CD4-positive, CD25-positive, alpha-beta regulatory T cell (primary cell): ENCODE measurements at regions not wholly inside any gene's neighbourhood (a gene's known extent, or its start where the extent isn't known, plus 50 kb on each side); places are given as distances from the start of the nearest gene placed in this dataset.

Source experiments
- ATAC-seq, 2 donors: fragments of 150-1000 bp; cut with Tn5 transposase; one replicate each; pipeline ENCODE4 v1.10.0; 2021; ENCODE audit warnings: low read depth in 2 of 2, moderate number of reproducible peaks in 2 of 2, moderate library complexity in 1 of 2
- DNase-seq, 3 donors: peaks; one replicate each; pipeline versions ENCODE4 v3.0.0 to v3.0.0-alpha.2; 2012 to 2022; ENCODE audit warnings: mixed read lengths in 1 of 3
- H3K27ac ChIP-seq: one replicate; pipeline ENCODE4 v1.7.0; 2013; ENCODE audit warnings: mild to moderate bottlenecking, low read length; ENCODE audit not compliant: insufficient read depth, poor library complexity, severe bottlenecking
- H3K27me3 ChIP-seq: one replicate; pipeline ENCODE4 v1.7.0; 2013; ENCODE audit warnings: low read length; ENCODE audit not compliant: control insufficient read depth, insufficient read depth
- H3K36me3 ChIP-seq: one replicate; pipeline ENCODE4 v1.7.0; 2013; ENCODE audit warnings: mild to moderate bottlenecking, low read length, moderate library complexity; ENCODE audit not compliant: control insufficient read depth, insufficient read depth
- H3K4me1 ChIP-seq: 2 replicates; pipeline ENCODE4 v1.7.0; 2013; ENCODE audit warnings: mild to moderate bottlenecking, low read length; ENCODE audit not compliant: insufficient read depth, control insufficient read depth, poor library complexity, severe bottlenecking
- H3K4me3 ChIP-seq: one replicate; pipeline ENCODE4 v1.7.0; 2013; ENCODE audit warnings: low read depth, mild to moderate bottlenecking, low read length, moderate library complexity
- H3K9me3 ChIP-seq, 2 experiments: 1 replicate in 1 of 2; 2 replicates in 1 of 2; pipeline ENCODE4 v1.7.0; 2013; ENCODE audit warnings: low read length in 2 of 2, mild to moderate bottlenecking in 1 of 2, moderate library complexity in 1 of 2; ENCODE audit not compliant: control insufficient read depth in 2 of 2
- H3K27ac Mint-ChIP-seq, 3 donors: one replicate each; pipeline ENCODE4 v1.8.0; 2020 to 2022; ENCODE audit warnings: mild to moderate bottlenecking in 3 of 3, mixed read lengths in 3 of 3, moderate library complexity in 2 of 3
- H3K27me3 Mint-ChIP-seq: one replicate; pipeline ENCODE4 v1.8.0; 2022; ENCODE audit warnings: mild to moderate bottlenecking, mixed read lengths
- H3K36me3 Mint-ChIP-seq: one replicate; pipeline ENCODE4 v1.8.0; 2020; ENCODE audit warnings: mixed read lengths
- H3K4me1 Mint-ChIP-seq, 4 donors: one replicate each; pipeline ENCODE4 v1.8.0; 2020 to 2022; ENCODE audit warnings: mixed read lengths in 4 of 4, mild to moderate bottlenecking in 1 of 4
- H3K4me3 Mint-ChIP-seq, 4 donors: one replicate each; pipeline ENCODE4 v1.8.0; 2020 to 2022; ENCODE audit warnings: mild to moderate bottlenecking in 4 of 4, mixed read lengths in 4 of 4, moderate library complexity in 3 of 4
- H3K9me3 Mint-ChIP-seq, 7 donors: one replicate each; pipeline ENCODE4 v1.8.0; 2020 to 2022; ENCODE audit warnings: mixed read lengths in 7 of 7, mild to moderate bottlenecking in 3 of 7, moderate library complexity in 2 of 7

GRCh38 chr3:27779176-27779575, 57.1 kb upstream of the EOMES start:
- Histone ChIP-seq H3K27ac (no peak overlapping the region), H3K36me3 (no peaks in the 10 kb centered on the region), H3K4me1 (no peaks in the 10 kb centered on the region), H3K4me3 (no peak overlapping the region), H3K27me3 (peaks cover 3% of the 10 kb centered on the region), H3K9me3 (no peaks in the 10 kb centered on the region)
- DNase-seq (no peak), ATAC-seq (no peak)
- Mint-ChIP-seq H3K9me3 (no peaks in the 10 kb centered on the region), H3K27ac (no peak overlapping the region), H3K4me1 (no peaks in the 10 kb centered on the region), H3K27me3 (peaks cover 4% of the 10 kb centered on the region), H3K4me3 (no peak overlapping the region), H3K36me3 (no peaks in the 10 kb centered on the region)

- H3K4me3 ChIP-seq, result no peak overlapping the region
- Mint-ChIP-seq H3K27ac (no peak overlapping the region), H3K4me1 (no peaks in the 10 kb centered on the region), H3K36me3 (no peaks in the 10 kb centered on the region), H3K27me3 (peaks cover 8% of the 10 kb centered on the region), H3K4me3 (no peak overlapping the region), H3K9me3 (peaks cover 0 to 2% (median 0%) of the 10 kb centered on the region in 7 donors)
- H3K9me3 ChIP-seq, result no peaks in the 10 kb centered on the region
- H3K36me3 ChIP-seq, result no peaks in the 10 kb centered on the region
- H3K27me3 ChIP-seq, result peaks cover 1% of the 10 kb centered on the region
- DNase-seq (no peak), ATAC-seq (no peak)
- no peak overlapping the region for H3K27ac ChIP-seq
- no peaks in the 10 kb centered on the region for H3K4me1 ChIP-seq
Observed at GRCh38 chr3:27789420-27789819, 67.3 kb upstream of the EOMES start.

GRCh38 chr3:27791956-27792355, 69.8 kb upstream of the EOMES start:
- Mint-ChIP-seq H3K9me3 (peaks cover 0 to 2% (median 0%) of the 10 kb centered on the region in 7 donors), H3K4me3 (no peak overlapping the region), H3K36me3 (no peaks in the 10 kb centered on the region), H3K27ac (no peak overlapping the region), H3K4me1 (no peaks in the 10 kb centered on the region), H3K27me3 (no peaks in the 10 kb centered on the region)
- H3K4me3 ChIP-seq, result no peak overlapping the region
- DNase-seq (no peak), ATAC-seq (no peak)
- H3K27me3 ChIP-seq, result peaks cover under 1% of the 10 kb centered on the region
- no peaks in the 10 kb centered on the region for H3K36me3 ChIP-seq
- no peaks in the 10 kb centered on the region for H3K4me1 ChIP-seq
- no peaks in the 10 kb centered on the region for H3K9me3 ChIP-seq
- H3K27ac ChIP-seq, result no peak overlapping the region

GRCh38 chr3:27792869-27793268, 70.7 kb upstream of the EOMES start:
- no peaks in the 10 kb centered on the region for H3K27me3 Mint-ChIP-seq
- H3K27me3 ChIP-seq, result no peaks in the 10 kb centered on the region
- no peaks in the 10 kb centered on the region for H3K4me1 Mint-ChIP-seq
- no peaks in the 10 kb centered on the region for H3K36me3 Mint-ChIP-seq
- H3K9me3 ChIP-seq, result no peaks in the 10 kb centered on the region
- H3K4me1 ChIP-seq, result no peaks in the 10 kb centered on the region
- ATAC-seq (no peak), DNase-seq (no peak)
- H3K27ac Mint-ChIP-seq, result no peak overlapping the region
- no peaks in the 10 kb centered on the region for H3K36me3 ChIP-seq
- H3K4me3 Mint-ChIP-seq, result no peak overlapping the region
- H3K27ac ChIP-seq, result no peak overlapping the region
- H3K9me3 Mint-ChIP-seq, result peaks cover 0 to 2% (median 0%) of the 10 kb centered on the region in 7 donors
- no peak overlapping the region for H3K4me3 ChIP-seq

GRCh38 chr3:27794211-27794610, 72.1 kb upstream of the EOMES start:
- H3K36me3 ChIP-seq, result no peaks in the 10 kb centered on the region
- Mint-ChIP-seq H3K27ac (no peak overlapping the region), H3K9me3 (peaks cover 0 to 2% (median 0%) of the 10 kb centered on the region in 7 donors), H3K27me3 (no peaks in the 10 kb centered on the region), H3K4me1 (no peaks in the 10 kb centered on the region), H3K4me3 (no peak overlapping the region), H3K36me3 (no peaks in the 10 kb centered on the region)
- no peaks in the 10 kb centered on the region for H3K4me1 ChIP-seq
- ATAC-seq, result no peak
- H3K27ac ChIP-seq, result no peak overlapping the region
- DNase-seq, result no peak
- H3K4me3 ChIP-seq, result no peak overlapping the region
- H3K27me3 ChIP-seq, result no peaks in the 10 kb centered on the region
- no peaks in the 10 kb centered on the region for H3K9me3 ChIP-seq

- Mint-ChIP-seq H3K4me1 (peaks cover 0 to 8% (median 0%) of the 10 kb centered on the region in 4 donors), H3K36me3 (no peaks in the 10 kb centered on the region), H3K9me3 (no peaks in the 10 kb centered on the region), H3K27me3 (no peaks in the 10 kb centered on the region), H3K4me3 (no peak overlapping the region), H3K27ac (no peak overlapping the region)
- ATAC-seq, result no peak
- no peak for DNase-seq
- H3K4me3 ChIP-seq, result no peak overlapping the region
- H3K9me3 ChIP-seq, result no peaks in the 10 kb centered on the region
- no peaks in the 10 kb centered on the region for H3K4me1 ChIP-seq
- H3K36me3 ChIP-seq, result no peaks in the 10 kb centered on the region
- H3K27ac ChIP-seq, result no peak overlapping the region
- no peaks in the 10 kb centered on the region for H3K27me3 ChIP-seq
Observed at GRCh38 chr3:27796365-27796875, 74.3 kb upstream of the EOMES start.

GRCh38 chr3:27797773-27798172, 75.7 kb upstream of the EOMES start:
- H3K36me3 Mint-ChIP-seq, result no peaks in the 10 kb centered on the region
- ATAC-seq (no peak), DNase-seq (no peak)
- H3K27me3 Mint-ChIP-seq, result no peaks in the 10 kb centered on the region
- no peak overlapping the region for H3K27ac Mint-ChIP-seq
- Histone ChIP-seq H3K9me3 (no peaks in the 10 kb centered on the region), H3K36me3 (no peaks in the 10 kb centered on the region), H3K4me1 (no peaks in the 10 kb centered on the region), H3K27ac (no peak overlapping the region), H3K27me3 (no peaks in the 10 kb centered on the region), H3K4me3 (no peak overlapping the region)
- peaks cover 0 to 8% (median 0%) of the 10 kb centered on the region in 4 donors for H3K4me1 Mint-ChIP-seq
- H3K4me3 Mint-ChIP-seq, result no peak overlapping the region
- no peaks in the 10 kb centered on the region for H3K9me3 Mint-ChIP-seq

- H3K27ac ChIP-seq, result no peak overlapping the region
- ATAC-seq, result no peak
- H3K27me3 Mint-ChIP-seq, result no peaks in the 10 kb centered on the region
- no peaks in the 10 kb centered on the region for H3K9me3 Mint-ChIP-seq
- no peak overlapping the region for H3K4me3 Mint-ChIP-seq
- peaks cover 0 to 8% (median 3%) of the 10 kb centered on the region in 4 donors for H3K4me1 Mint-ChIP-seq
- H3K4me1 ChIP-seq, result no peaks in the 10 kb centered on the region
- no peaks in the 10 kb centered on the region for H3K36me3 ChIP-seq
- no peak overlapping the region for H3K27ac Mint-ChIP-seq
- no peaks in the 10 kb centered on the region for H3K27me3 ChIP-seq
- H3K9me3 ChIP-seq, result no peaks in the 10 kb centered on the region
- no peak for DNase-seq
- H3K36me3 Mint-ChIP-seq, result no peaks in the 10 kb centered on the region
- no peak overlapping the region for H3K4me3 ChIP-seq
Observed at GRCh38 chr3:27800261-27800660, 78.1 kb upstream of the EOMES start.
